ENCODE measurements at regions not wholly inside any gene's neighbourhood (a gene's known extent, or its start where the extent isn't known, plus 50 kb on each side); places are given as distances from the start of the nearest gene placed in this dataset.

GRCh38 chr14:71725922-71726579 is 206.2 kb upstream of the RGS6 start:
- H3K27ac ChIP-seq = no peak overlapping the region
- H3K4me3 ChIP-seq (ENCODE audit: low read depth in 1 of 2, low read length in 1 of 2) = no peak overlapping the region
- no peaks in the 10 kb centered on the region for H3K9me3 ChIP-seq
- H3K36me3 ChIP-seq = peaks cover 84% of the 10 kb centered on the region
- H3K4me1 ChIP-seq (ENCODE audit: control insufficient read depth in 1 of 2, insufficient read depth in 1 of 2, low read depth in 1 of 2, low read length in 1 of 2) = peaks cover 0 to 8% of the 10 kb centered on the region in 2 experiments
- no peaks in the 10 kb centered on the region for H3K27me3 ChIP-seq
- no peak for TF ChIP-seq CTCF (IDR thresholded peaks at IDR 0.05)

- Histone ChIP-seq H3K9me3 (no peaks in the 10 kb centered on the region), H3K27me3 (no peaks in the 10 kb centered on the region), H3K27ac (no peak overlapping the region), H3K36me3 (peaks cover 84% of the 10 kb centered on the region), H3K4me1 (ENCODE audit: control insufficient read depth in 1 of 2, insufficient read depth in 1 of 2, low read depth in 1 of 2, low read length in 1 of 2) (peaks cover 0 to 8% of the 10 kb centered on the region in 2 experiments), H3K4me3 (ENCODE audit: low read depth in 1 of 2, low read length in 1 of 2) (no peak overlapping the region)
- TF ChIP-seq CTCF (IDR thresholded peaks at IDR 0.05) = no peak
Observed at GRCh38 chr14:71726580-71727021, 205.6 kb upstream of the RGS6 start.

- no peaks in the 10 kb centered on the region for H3K9me3 ChIP-seq
- H3K4me1 ChIP-seq (ENCODE audit: control insufficient read depth in 1 of 2, insufficient read depth in 1 of 2, low read depth in 1 of 2, low read length in 1 of 2) = no peaks in the 10 kb centered on the region
- no peaks in the 10 kb centered on the region for H3K27me3 ChIP-seq
- H3K36me3 ChIP-seq = peaks cover 96% of the 10 kb centered on the region
- no peak overlapping the region for H3K27ac ChIP-seq
- no peak for TF ChIP-seq CTCF (IDR thresholded peaks at IDR 0.05)
- no peak overlapping the region for H3K4me3 ChIP-seq (ENCODE audit: low read depth in 1 of 2, low read length in 1 of 2)
Observed at GRCh38 chr14:71728386-71728785, 203.8 kb upstream of the RGS6 start.

- TF ChIP-seq CTCF (IDR thresholded peaks at IDR 0.05) = no peak
- no peaks in the 10 kb centered on the region for H3K4me1 ChIP-seq (ENCODE audit: control insufficient read depth in 1 of 2, insufficient read depth in 1 of 2, low read depth in 1 of 2, low read length in 1 of 2)
- H3K27me3 ChIP-seq = no peaks in the 10 kb centered on the region
- H3K9me3 ChIP-seq = no peaks in the 10 kb centered on the region
- peaks cover 96% of the 10 kb centered on the region for H3K36me3 ChIP-seq
- no peak overlapping the region for H3K27ac ChIP-seq
- no peak overlapping the region for H3K4me3 ChIP-seq (ENCODE audit: low read depth in 1 of 2, low read length in 1 of 2)
Observed at GRCh38 chr14:71729596-71729995, 202.6 kb upstream of the RGS6 start.

- Histone ChIP-seq H3K27me3 (no peaks in the 10 kb centered on the region), H3K4me1 (ENCODE audit: control insufficient read depth in 1 of 2, insufficient read depth in 1 of 2, low read depth in 1 of 2, low read length in 1 of 2) (no peaks in the 10 kb centered on the region), H3K4me3 (ENCODE audit: low read depth in 1 of 2, low read length in 1 of 2) (no peak overlapping the region), H3K9me3 (no peaks in the 10 kb centered on the region), H3K36me3 (peaks cover 96% of the 10 kb centered on the region), H3K27ac (no peak overlapping the region)
- no peak for TF ChIP-seq CTCF (IDR thresholded peaks at IDR 0.05)
Observed at GRCh38 chr14:71730471-71730870, 201.8 kb upstream of the RGS6 start.
